GM19324 (cell line): ENCODE measurements at regions not wholly inside any gene's neighbourhood (a gene's known extent, or its start where the extent isn't known, plus 50 kb on each side); places are given as distances from the start of the nearest gene placed in this dataset.

Experiments
- ATAC-seq: cut with Tn5 transposase; IDR thresholded peaks from one replicate; pipeline ENCODE4 v1.9.1; 2021; ENCODE audit warnings: mild to moderate bottlenecking, moderate library complexity; ENCODE audit not compliant: unreplicated experiment, low FRiP score

DNA sequence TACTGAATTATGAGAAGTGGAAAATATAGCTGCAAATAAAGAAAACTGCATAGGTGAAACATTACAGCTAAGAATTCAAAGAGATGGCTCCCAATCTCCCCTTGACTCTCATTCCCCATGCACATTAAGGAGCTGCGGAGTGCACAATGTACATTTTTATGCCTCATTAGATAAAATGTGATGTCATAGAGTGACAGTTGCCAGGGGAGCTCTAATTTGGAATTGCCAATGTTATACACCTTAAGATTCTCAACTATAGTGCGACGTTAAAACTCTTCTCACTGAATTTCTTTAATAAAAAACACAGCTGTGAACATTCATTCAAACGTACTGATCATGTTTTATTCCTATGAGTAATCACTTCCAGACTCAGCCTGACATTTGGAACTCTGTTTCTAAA is 386.9 kb upstream of the CELF2 start:
- ATAC-seq, result no peak

DNA sequence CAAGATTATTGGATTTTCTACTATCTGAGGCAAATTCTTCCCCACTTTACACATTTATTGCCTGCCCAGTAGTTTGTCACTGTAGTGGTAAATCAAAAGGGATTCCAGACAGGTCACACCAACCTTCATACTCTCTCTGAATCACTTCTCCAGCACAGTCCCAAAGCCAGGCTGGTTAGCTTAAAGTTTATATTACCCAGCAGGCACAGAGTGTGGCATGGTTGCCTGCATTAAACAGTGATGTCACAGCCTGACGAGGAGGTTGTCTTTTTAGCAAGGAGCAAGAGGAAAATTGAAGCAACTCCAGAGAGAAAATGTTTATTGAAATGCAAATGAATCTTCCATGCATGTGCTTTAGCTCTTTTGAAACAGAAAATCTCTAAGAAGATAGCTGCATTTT is 375.5 kb upstream of the CELF2 start:
- no peak for ATAC-seq

DNA sequence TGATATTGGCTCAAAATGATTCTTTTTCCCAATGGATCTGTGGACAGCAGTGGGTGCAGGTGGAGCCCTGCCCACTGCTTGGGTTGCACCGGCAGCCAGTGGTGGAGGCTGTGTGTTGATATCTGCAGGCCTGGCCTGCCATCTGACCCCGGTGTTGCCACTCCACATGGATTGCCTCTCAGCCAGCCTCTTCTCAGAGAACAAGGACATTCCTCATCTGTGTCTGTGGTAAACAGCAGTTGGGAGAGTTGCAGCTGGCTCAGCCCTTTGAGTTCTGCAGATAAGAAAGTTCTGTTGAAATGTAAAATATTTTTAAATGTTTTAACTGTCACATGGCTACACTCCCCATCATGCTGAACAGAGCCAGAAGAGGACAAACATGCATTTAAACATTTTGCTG is 374.9 kb upstream of the CELF2 start:
- no peak for ATAC-seq

DNA sequence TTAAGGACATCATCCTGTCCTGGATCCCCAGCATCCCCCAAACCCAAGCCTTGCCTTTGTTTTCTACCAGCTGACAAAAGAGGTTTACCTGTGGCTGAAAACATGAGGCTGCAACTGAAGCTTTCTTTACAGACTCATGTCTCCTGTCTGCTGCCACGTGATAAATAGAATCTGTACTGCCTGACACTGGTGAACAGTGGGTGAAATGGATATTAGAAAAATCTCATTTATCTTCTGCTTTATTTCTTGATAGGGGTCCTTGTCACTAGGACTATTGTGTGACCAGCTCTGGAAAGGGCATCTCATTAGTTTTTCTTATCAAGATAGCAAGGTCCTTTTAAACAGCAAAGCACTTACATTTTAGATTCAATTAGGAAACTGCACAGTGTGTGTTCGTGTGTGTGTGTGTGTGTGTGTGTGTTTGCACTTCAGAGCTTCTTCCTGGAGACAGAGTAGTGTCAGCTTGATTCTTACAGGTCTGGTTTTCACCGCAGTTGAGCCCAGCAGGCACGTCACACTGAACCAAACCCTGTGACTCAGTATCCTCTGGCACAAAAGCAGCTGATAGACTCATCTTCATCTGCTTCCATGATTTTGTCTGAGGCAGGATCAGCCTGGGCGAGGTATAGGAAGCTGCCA is 373.5 kb upstream of the CELF2 start:
- ATAC-seq, result no peak

DNA sequence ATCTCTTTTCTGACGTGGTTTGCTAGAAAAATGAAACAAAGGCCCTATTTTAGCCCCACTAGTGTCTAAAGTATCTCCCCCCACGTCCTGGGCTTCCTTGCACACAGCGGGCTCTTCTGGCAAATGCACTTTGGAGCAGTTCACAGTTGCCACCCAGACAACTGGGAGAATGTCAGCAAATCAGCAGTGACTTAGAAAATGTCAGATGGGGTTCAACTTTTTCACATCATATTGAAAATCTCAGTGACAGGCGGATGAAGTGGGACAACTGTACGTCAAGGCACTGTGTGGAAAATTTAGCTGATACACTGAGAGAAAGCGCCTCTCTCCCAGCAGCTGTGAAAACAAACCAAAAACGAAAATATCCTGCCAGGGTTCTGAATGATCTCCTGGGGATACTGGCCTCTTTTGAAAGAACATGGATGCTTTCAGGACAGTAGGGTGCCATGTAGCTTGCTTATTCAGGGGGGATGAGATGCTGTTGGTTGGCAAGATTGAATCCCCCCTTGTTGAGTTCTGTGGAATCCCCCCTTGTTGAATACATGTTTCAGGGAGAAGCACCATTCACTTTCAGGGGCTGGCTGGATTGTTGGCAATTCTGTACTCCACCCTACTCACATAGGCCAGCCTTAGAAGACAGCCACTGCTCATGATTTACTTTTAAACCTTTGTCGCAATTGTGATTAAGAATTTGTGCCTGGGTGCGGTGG is 372.8 kb upstream of the CELF2 start:
- no peak for ATAC-seq

DNA sequence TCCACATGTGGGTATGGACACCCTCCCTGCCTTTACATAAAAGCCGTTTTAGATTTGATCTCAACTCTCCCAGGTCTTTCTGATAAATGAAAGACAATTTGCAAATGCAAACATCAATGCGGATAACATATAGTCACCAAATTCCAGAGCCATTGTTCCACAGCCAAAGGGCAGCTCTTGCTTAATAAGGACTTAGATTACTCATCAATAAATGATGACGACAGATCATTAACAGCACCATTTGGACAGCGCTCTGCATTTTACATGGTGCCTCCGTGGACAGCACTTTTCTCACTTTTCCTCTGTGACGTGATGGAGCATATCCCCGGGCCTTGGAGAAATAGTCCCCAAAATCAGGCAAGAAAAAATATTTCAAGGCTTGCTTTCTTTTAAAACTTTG is 370.3 kb upstream of the CELF2 start:
- no peak for ATAC-seq

DNA sequence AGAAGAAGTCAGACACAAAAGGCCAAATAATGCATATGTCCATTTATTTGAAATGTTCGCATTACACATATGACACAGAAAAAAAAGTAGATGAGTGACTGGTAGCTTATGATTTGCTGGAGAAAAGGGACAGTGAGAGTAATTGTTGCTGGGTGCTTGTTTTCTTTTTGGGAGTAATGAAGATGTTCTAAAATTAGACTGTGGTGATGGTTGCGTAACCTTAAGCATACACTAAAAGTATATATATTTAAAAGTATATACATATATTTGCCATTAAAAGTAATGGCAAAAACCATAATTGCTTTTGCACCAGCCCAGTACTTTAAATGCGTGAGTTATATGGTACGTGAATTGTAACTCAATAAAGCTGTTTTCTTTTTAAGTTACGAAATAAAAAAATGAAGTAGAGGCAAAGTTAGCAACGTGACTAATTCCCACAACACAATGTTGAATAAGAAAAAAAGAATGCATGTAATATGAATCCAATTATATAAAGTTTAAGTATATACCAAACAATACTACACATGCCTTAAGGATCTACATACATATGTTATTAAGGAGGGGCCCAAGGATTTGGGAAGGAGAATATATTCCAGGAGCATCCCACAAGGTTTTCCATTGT is 360.4 kb upstream of the CELF2 start:
- ATAC-seq, result no peak

DNA sequence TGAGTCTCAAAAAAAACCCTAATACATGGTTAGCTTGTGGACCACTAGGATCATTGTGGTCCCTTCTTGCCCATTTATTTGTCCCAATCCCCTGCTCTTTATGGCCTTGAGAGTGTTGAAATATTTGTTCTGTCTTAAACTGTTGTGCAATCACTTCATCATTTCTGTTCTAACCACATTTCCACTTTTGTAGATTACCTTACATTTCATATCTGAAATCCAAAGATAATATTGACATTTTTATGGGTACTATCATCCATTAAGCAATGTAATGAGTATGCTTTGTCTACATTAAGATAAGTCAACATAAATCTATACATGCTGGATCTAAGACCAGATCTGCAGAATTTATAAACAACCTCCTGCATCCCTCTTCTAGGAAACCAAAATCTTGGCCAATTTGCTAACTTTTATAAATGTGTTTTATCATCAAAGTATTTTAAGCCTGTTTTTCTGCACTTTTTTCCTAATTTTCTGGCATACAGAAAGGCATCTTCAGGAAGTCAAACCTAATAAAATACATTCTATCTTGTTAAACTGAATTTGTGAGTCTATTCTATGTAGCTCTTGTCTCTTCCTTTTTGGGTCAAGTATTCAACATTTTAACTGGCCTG is 359.4 kb upstream of the CELF2 start:
- no peak for ATAC-seq

DNA sequence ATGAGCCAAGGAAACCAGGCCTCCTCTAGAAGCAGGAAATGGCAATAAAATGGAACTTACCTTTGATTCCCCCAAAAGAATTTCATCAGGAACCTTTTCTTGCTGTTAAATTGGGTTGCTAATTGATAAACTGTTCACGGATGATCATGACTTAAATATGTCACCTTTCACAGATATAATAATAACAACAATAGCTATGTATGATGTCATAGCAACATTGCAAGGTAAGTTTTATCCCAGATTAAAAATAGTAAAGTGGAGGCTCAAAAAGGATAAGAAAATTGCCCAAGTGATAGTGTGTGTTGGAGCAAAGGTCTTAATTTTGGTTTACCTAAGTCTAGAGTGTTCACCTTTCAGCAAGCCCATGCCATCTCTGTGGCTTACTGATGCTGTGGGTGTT is 357.6 kb upstream of the CELF2 start:
- no peak for ATAC-seq

DNA sequence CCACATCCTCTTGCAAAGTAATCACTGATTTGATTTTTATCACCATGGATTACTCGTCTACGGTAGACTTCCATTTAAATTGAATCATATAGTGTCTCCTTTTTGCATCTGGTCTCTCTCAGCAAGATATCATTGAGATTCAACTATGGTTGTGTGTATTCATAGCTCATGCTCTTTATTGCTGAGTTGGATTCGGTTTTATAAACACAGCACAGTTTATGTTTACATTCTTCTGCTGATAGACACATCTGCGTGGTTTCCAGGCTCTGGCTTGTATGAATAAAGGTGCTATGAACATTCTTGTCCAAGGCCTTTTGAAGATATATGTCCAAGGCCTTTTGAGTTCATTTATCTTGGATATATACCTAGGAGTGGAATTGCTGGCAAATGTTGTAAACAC is 356.5 kb upstream of the CELF2 start:
- ATAC-seq, result no peak

DNA sequence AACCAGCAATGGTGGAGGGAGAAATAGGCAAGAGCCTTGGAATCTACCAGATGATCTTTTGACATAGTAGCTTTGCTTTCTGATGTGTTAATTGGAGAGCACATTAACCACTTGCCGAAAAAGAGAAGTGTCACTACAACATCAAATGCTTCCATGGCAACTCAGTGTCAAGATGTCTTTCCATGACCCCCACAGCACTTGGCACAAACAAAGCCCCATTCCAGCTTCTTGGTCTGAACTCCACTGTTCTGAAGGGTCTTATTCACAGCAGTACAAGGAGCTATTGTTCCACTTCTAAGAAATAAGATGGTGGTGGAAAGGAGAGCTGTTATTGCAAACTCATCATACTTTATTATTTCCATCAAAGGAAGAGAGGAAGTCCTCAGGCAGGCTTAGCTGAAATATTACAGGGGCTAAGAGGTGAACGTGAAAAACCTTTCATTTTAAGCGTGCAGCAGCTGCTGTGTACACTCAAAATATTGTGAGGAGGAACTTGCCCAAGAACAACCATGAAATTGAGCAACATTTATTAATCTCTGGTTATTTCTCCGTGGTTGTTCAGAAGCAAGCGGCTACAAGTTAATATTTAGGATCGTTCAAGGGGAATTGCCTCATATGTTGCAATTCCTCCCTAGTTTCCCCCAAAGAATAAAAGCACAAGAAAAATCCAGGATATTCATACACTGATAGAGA is 354.8 kb upstream of the CELF2 start:
- ATAC-seq, result no peak

DNA sequence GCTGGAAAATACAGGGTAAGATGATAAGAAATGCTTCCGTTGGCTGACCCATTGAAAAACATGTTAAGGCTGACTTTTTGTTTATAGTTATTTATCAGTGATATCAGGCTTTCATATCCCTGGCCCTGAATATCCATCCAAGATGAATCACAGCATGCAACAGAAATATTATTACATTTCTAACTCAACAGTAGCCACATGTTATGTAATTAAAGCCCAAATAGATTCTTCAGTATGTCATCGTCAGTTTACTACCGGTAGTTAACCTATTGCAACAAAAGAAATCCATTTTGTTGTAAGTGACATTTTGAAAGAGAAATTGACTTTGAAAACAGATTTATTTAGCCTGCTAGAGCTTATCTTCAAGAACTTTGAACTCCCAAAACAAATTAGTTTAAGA is 354.1 kb upstream of the CELF2 start:
- ATAC-seq, result no peak

DNA sequence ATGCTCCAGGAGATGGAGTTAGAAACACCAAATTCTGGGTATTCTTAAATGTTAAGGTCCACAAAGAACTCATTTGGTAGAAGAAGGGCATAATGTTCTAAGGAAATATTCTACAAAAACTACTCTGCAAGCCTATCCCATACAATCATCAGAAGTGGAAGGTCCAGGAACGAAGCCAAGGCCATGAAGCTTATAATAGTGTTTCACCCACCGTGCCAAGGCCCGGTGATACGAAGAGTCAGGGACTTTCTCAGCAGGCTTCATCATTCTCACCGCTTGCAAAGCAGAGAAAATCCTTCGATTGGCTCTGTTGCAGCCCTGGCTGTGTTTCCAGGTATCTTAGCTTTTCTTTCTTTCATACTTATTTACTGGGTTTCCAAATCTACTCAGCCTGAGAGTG is 351.9 kb upstream of the CELF2 start:
- no peak for ATAC-seq

DNA sequence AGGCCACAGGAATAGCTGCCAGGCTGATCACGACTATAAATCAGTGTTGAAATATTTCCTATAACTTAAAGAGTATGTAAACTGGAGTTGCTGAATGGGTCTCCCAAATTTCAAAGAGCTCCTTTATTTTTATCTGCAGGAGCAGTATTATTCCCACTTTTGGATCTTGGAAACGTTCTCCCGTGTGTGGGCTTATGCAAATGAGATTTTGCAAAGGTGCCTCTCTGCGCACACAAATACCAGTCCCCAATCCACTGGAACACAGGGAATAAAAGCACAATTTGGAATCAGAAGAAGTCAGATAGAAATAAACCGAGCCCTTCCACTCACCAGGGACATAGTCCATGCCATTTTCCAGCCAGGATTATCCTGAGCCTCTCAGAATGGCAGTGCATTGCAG is 350.2 kb upstream of the CELF2 start:
- ATAC-seq, result no peak

DNA sequence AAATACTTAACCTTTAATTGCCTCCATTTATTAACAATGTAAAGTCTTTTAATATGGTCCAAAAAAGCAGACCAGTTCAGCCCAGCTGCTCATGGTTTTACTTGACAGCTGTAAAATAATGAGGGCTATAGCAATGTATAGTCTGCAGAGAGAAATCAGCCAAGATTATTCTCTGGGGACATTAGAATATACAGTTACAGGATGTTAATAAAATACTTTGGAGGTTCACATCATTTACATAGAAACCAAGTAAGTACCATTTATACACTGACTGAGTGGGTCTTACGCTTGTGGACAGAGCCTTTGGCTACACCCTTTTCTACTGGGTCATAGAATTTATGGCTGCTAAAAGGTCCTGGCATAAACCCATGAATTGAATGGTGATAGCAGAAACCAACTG is 340.7 kb upstream of the CELF2 start:
- no peak for ATAC-seq

DNA sequence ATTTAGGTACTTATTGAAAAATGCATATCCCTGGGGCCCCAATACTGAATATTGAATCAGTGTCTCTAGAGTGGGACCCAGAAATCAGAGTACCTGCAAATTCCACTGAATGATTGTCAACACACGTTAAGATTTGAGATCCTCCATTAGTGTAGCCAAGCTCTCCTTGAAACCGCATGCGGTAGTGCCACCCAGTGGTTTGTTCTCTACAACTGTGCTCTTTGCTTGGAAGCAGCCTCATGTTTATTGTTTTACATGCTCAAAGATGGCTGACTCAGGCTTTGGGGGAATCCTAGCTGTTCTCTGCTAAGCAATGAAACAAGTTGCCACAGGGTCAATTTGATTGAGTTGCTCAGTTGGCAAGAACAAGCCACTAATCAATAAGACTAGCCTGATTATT is 340.2 kb upstream of the CELF2 start:
- no peak for ATAC-seq

DNA sequence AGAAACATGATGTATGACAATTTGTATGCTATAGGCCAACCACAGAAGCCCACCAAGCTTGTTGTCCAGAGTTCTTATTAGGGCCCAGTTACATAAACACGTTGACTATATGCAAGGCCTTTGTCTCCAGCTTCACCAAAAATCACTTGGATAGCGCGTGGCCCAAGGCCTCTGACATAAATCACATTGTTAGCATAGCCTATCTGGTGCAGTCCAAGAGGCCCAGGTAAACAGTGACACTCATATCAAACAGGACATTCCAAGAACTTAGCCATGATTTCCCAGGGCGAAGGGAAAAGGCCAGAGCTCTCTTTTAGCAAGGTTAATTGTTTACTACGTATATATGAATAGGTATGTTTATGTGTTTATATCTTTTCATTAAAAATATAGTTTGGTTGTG is 337.2 kb upstream of the CELF2 start:
- ATAC-seq, result no peak

DNA sequence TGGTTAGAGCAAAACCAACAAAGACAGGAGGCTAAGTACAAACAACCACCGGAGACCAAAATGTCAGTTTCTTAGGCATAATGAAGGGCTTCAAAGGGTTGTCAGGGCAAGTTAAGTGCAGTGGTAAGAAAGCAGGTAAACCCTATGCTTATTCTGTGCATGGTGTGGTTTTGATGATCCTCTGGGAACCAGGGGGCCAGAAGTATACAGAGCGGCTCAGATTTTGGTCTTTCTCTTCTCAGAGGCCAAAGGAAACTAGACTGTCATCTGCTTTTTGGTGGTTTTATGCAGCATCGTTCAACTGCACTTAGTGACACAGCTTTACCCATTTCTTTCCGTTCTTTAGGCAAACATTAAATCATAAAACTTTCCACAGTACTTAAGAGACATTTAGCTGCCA is 332.7 kb upstream of the CELF2 start:
- no peak for ATAC-seq

DNA sequence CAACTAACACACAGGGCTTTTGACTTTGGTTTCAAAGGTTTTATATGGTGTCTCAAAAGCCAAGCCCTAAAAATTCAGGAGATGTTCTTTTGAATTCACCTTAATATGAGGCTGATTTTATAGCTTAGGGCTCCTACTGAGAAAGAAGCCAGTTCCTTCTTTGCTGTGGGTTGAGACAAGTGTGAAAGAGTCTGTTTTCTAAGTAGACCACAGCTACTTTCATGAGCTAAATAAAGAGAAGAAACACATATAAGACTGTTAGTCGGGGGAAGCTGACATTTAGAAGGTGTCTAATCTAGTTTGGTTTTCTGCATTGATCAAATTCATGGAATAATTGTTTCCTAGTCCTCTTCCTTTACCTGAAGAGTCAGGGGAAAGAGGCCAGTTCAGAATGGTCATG is 332.1 kb upstream of the CELF2 start:
- no peak for ATAC-seq

DNA sequence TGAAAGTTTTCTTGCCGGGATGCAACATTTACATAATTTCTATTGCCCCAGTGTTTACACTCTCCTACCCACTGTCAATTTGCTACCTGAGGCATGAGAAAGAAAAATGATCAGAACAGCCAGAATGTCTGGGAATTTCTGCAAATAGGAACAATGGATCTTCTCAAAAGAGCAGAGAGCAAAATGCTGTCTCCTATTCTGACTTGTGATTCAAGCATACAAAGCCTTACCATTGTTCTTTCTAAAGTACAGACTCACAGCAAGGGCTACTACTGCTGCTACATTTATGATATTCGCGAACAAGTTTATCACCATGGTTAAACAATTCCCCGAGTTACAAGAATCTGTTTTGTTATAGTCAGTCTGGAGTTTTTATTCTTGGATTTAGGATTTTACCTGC is 329.9 kb upstream of the CELF2 start:
- no peak for ATAC-seq

DNA sequence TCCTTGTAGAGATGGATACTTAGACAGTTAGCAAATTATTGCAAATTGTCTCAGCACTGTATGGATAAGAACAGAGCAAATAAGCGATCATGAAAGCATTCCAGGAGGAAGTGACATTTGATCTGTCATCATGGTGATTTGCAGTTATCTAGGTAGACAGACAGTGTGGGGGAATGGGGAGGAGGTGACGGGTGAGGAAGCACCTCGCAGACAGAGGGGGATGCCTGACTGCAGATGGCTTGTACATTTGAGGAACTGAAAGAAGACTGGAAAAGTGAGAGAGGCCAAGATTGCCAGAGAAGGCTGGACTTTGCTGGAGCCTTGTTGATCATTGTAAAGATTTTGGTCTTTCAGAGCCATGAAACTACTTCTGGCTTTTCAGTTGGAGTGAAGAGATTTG is 318.2 kb upstream of the CELF2 start:
- no peak for ATAC-seq
